ENCODE measurements at regions not wholly inside any gene's neighbourhood (a gene's known extent, or its start where the extent isn't known, plus 50 kb on each side); places are given as distances from the start of the nearest gene placed in this dataset.
A peak's percentile ranks its signal among the peaks of the same experiment; 100 is the strongest.
"Not testable (repeated sequence)": the region's sequence is repeated elsewhere in the genome, so short reads cannot be mapped to it uniquely, and the experiment has no call there.

- Histone ChIP-seq H3K27me3 (no peaks in the 10 kb centered on the region), H3K4me1 (peaks cover 0 to 3% (median 0%) of the 10 kb centered on the region in 4 donors), H3K27ac (no peak overlapping the region), H3K4me3 (no peak overlapping the region), H3K36me3 (no peaks in the 10 kb centered on the region), H3K9me3 (no peaks in the 10 kb centered on the region)
- DNase-seq (ENCODE audit: low spot score in 2 of 2), result no peak
- 91 to 93% methylated on average over 15 to 20 of the region's 20 CpGs for WGBS, 2 donors
- TF ChIP-seq POLR2A (IDR thresholded peaks at IDR 0.05), result no peak
- TF ChIP-seq CTCF (IDR thresholded peaks at IDR 0.05), result no peak
- no peak for TF ChIP-seq EP300 (IDR thresholded peaks at IDR 0.05)
These were observed 185.0 kb upstream of the ZNF469 start for GRCh38 chr16:88197481-88198456.

GRCh38 chr16:88198457-88199295 is 184.1 kb upstream of the ZNF469 start:
- H3K27me3 ChIP-seq; H3K9me3 ChIP-seq; H3K4me1 ChIP-seq; H3K4me3 ChIP-seq; DNase-seq (ENCODE audit: low spot score in 2 of 2); H3K36me3 ChIP-seq; H3K27ac ChIP-seq: not testable (repeated sequence)
- 91% methylated on average over 20 of the region's 26 CpGs for WGBS, 2 donors

GRCh38 chr16:88199296-88200153 is 183.2 kb upstream of the ZNF469 start:
- not testable (repeated sequence) for H3K27ac ChIP-seq; H3K36me3 ChIP-seq; H3K4me1 ChIP-seq; H3K27me3 ChIP-seq; H3K9me3 ChIP-seq; DNase-seq (ENCODE audit: low spot score in 2 of 2); H3K4me3 ChIP-seq
- WGBS, 2 donors, result 84 to 89% methylated on average over 22 to 24 of the region's 25 CpGs

- not testable (repeated sequence) for DNase-seq (ENCODE audit: low spot score in 2 of 2); H3K9me3 ChIP-seq; H3K36me3 ChIP-seq; H3K27me3 ChIP-seq; H3K4me3 ChIP-seq; H3K4me1 ChIP-seq
- peak overlapping the region in 1 of 4 donors; percentile 18 for H3K27ac ChIP-seq
- WGBS, 2 donors, result 58 to 67% methylated on average over 22 to 30 of the region's 30 CpGs
These were observed 182.4 kb upstream of the ZNF469 start for GRCh38 chr16:88200154-88200895.

GRCh38 chr16:88200896-88201185 is 181.9 kb upstream of the ZNF469 start:
- no peak overlapping the region for H3K27ac ChIP-seq
- no peaks in the 10 kb centered on the region for H3K36me3 ChIP-seq
- H3K27me3 ChIP-seq, result no peaks in the 10 kb centered on the region
- DNase-seq (ENCODE audit: low spot score in 2 of 2), result no peak
- no peak for TF ChIP-seq CTCF (IDR thresholded peaks at IDR 0.05)
- no peak for TF ChIP-seq EP300 (IDR thresholded peaks at IDR 0.05)
- no peak for TF ChIP-seq POLR2A (IDR thresholded peaks at IDR 0.05)
- WGBS, 2 donors, result 30 to 41% methylated on average over 8 to 13 of the region's 13 CpGs
- H3K9me3 ChIP-seq, result no peaks in the 10 kb centered on the region
- H3K4me3 ChIP-seq, result no peak overlapping the region
- peaks cover 0 to 3% (median 0%) of the 10 kb centered on the region in 4 donors for H3K4me1 ChIP-seq

- DNase-seq (ENCODE audit: low spot score in 2 of 2); H3K4me1 ChIP-seq; H3K27me3 ChIP-seq; H3K4me3 ChIP-seq; H3K36me3 ChIP-seq; H3K9me3 ChIP-seq; H3K27ac ChIP-seq: not testable (repeated sequence)
- WGBS, 2 donors, result 82 to 85% methylated on average over 9 of the region's 9 CpGs
These were observed 181.1 kb upstream of the ZNF469 start for GRCh38 chr16:88201611-88202010.
